ENCODE measurements at regions not wholly inside any gene's neighbourhood (a gene's known extent, or its start where the extent isn't known, plus 50 kb on each side); places are given as distances from the start of the nearest gene placed in this dataset.

GRCh38 chr6:2344319-2344905 is 99.0 kb upstream of the GMDS start:
- Histone ChIP-seq H3K36me3 (ENCODE audit: control insufficient read depth, insufficient read depth, low read length) (no peaks in the 10 kb centered on the region), H3K9me3 (ENCODE audit: control insufficient read depth, insufficient read depth, low read depth, low read length) (no peaks in the 10 kb centered on the region), H3K27ac (ENCODE audit: low read length) (no peak overlapping the region), H3K27me3 (ENCODE audit: control insufficient read depth, insufficient read depth, low read length) (no peaks in the 10 kb centered on the region), H3K4me1 (ENCODE audit: control insufficient read depth, insufficient read depth, low read length) (no peaks in the 10 kb centered on the region), H3K4me3 (ENCODE audit: low read depth in 2 of 2, low read length in 2 of 2) (no peak overlapping the region)
- in situ Hi-C loops (cut with HindIII; ENCODE audit: low pct_unique_long_range_greater_than_20kb, low sequenced_read_pairs), result no loop called here
- BruUV-seq (replicated peaks), result no TSS peak
- intact Hi-C loops (cut with micrococcal nuclease; ENCODE audit: unreplicated experiment), result no loop called here
- TF ChIP-seq SIN3A (IDR thresholded peaks at IDR 0.05; ENCODE audit: borderline replicate concordance, insufficient read depth, low read depth, low read length) (no peak), TCF7L2 (IDR thresholded peaks at IDR 0.05; ENCODE audit: low read depth, low read length) (no peak), POLR2AphosphoS5 (IDR thresholded peaks at IDR 0.05; ENCODE audit: low read depth, low read length) (no peak), REST (IDR thresholded peaks at IDR 0.05; ENCODE audit: insufficient read depth in 1 of 2, low read depth in 2 of 2, low read length in 1 of 2) (no peak), CTCF (IDR thresholded peaks at IDR 0.05) (no peak)
- POLR2A ChIA-PET, result no interaction called here
- DNase-seq (ENCODE audit: low read depth, low spot score) (no peak), ATAC-seq (no peak)
- CTCF ChIA-PET, result no interaction called here

DNA sequence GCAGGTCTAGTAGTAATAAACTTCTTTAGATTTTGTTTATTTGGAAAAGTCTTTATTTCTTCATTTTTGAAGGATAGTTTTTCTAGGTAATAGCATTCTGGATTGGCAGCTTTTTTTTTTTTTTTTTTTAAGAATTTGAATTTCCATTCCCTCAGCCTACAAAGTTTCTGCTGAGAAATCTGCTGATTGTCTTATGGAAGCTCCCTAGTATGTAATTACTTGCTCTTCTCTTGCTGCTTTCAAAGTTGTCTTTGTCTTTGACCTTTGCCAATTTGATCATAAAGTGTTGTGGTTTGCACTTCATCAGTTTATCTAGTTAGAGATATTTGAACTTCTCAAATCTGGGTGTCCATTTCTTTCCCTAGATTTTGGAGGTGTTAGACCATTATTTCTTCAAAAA is 82.2 kb upstream of the GMDS start:
- BruUV-seq (replicated peaks), result no TSS peak
- H3K27ac ChIP-seq (ENCODE audit: low read length), result no peak overlapping the region

More for the DNA sequence above, 82.2 kb upstream of the GMDS start:
- H3K36me3 ChIP-seq (ENCODE audit: control insufficient read depth, insufficient read depth, low read length), result no peaks in the 10 kb centered on the region
- ATAC-seq (no peak), DNase-seq (ENCODE audit: low read depth, low spot score) (no peak)
- 0 out of 2 replicates have a peak, but pooled peaks cover 5% of the 10 kb centered on the region for H3K9me3 ChIP-seq (ENCODE audit: control insufficient read depth, insufficient read depth, low read depth, low read length)
- TF ChIP-seq CTCF (IDR thresholded peaks at IDR 0.05), result no peak
- no peak for TF ChIP-seq POLR2AphosphoS5 (IDR thresholded peaks at IDR 0.05; ENCODE audit: low read depth, low read length)
- TF ChIP-seq SIN3A (IDR thresholded peaks at IDR 0.05; ENCODE audit: borderline replicate concordance, insufficient read depth, low read depth, low read length), result no peak
- TF ChIP-seq TCF7L2 (IDR thresholded peaks at IDR 0.05; ENCODE audit: low read depth, low read length), result no peak
- no peak for TF ChIP-seq REST (IDR thresholded peaks at IDR 0.05; ENCODE audit: insufficient read depth in 1 of 2, low read depth in 2 of 2, low read length in 1 of 2)
- H3K4me1 ChIP-seq (ENCODE audit: control insufficient read depth, insufficient read depth, low read length), result no peaks in the 10 kb centered on the region
- H3K27me3 ChIP-seq (ENCODE audit: control insufficient read depth, insufficient read depth, low read length), result no peaks in the 10 kb centered on the region
- H3K4me3 ChIP-seq (ENCODE audit: low read depth in 2 of 2, low read length in 2 of 2), result no peak overlapping the region
- in situ Hi-C loops (cut with HindIII; ENCODE audit: low pct_unique_long_range_greater_than_20kb, low sequenced_read_pairs) (no loop called here), intact Hi-C loops (cut with micrococcal nuclease; ENCODE audit: unreplicated experiment) (no loop called here)
- ChIA-PET POLR2A (no interaction called here), CTCF (no interaction called here)

Data from Panc1 (cell line).